Panc1 (cell line): ENCODE measurements at regions not wholly inside any gene's neighbourhood (a gene's known extent, or its start where the extent isn't known, plus 50 kb on each side); places are given as distances from the start of the nearest gene placed in this dataset.

Experiments used
- ATAC-seq: fragments of 200-7000 bp; cut with Tn5 transposase; 2 replicates; pipeline ENCODE4 v1.9.1; 2020; ENCODE audit warnings: mild to moderate bottlenecking, moderate library complexity
- BruUV-seq: library from RNA; stranded (reverse); fragments of 400-500 nt; replicated peaks from 2 replicates; lab custom pipeline; 2021; lab: Mats Ljungman, UMichigan
- CTCF ChIA-PET: fragments of 300-600 bp; sonication (Branson Sonifier 250); formaldehyde crosslinking; loops from one replicate; lab custom pipeline; 2022; ENCODE audit warnings: antibody characterized with exemption; lab: Charles Lee
- POLR2A ChIA-PET: fragments of 300-600 bp; sonication (Branson Sonifier 250); formaldehyde crosslinking; loops from one replicate; lab custom pipeline; 2022; ENCODE audit warnings: antibody characterized with exemption; lab: Charles Lee
- DNase-seq: peaks from one replicate; pipeline ENCODE4 v3.0.0-alpha.2; 2010; ENCODE audit warnings: low read depth, low spot score
- H3K27ac ChIP-seq: 2 replicates; pipeline ENCODE4 v1.5.1; 2011; ENCODE audit warnings: mild to moderate bottlenecking, low read length, inconsistent platforms
- H3K27me3 ChIP-seq: fragments of 200-500 bp; sonication (Bioruptor generic); 2 replicates; pipeline ENCODE4 v1.6.0; 2014; ENCODE audit warnings: low read length, inconsistent platforms; ENCODE audit not compliant: control insufficient read depth, insufficient read depth
- H3K36me3 ChIP-seq: fragments of 200-500 bp; sonication (Bioruptor generic); 2 replicates; pipeline ENCODE4 v1.5.1; 2014; ENCODE audit warnings: inconsistent platforms, mild to moderate bottlenecking, low read length, moderate library complexity; ENCODE audit not compliant: control insufficient read depth, insufficient read depth
- H3K4me1 ChIP-seq: 2 replicates; pipeline ENCODE4 v1.5.1; 2011; ENCODE audit warnings: inconsistent platforms, mild to moderate bottlenecking, low read length, moderate library complexity; ENCODE audit not compliant: control insufficient read depth, insufficient read depth
- H3K4me3 ChIP-seq, 2 experiments: 2 replicates each; pipeline ENCODE4 v1.5.1; 2011 to 2012; ENCODE audit warnings: low read depth in 2 of 2, low read length in 2 of 2, mild to moderate bottlenecking in 2 of 2, inconsistent platforms in 1 of 2, moderate library complexity in 1 of 2
- H3K9me3 ChIP-seq: fragments of 200-500 bp; sonication (Bioruptor generic); 2 replicates; pipeline ENCODE4 v1.5.1; 2014; ENCODE audit warnings: low read depth, mild to moderate bottlenecking, inconsistent platforms, low read length, moderate library complexity; ENCODE audit not compliant: control insufficient read depth, insufficient read depth
- CTCF ChIP-seq: fragments of 450-650 bp; IDR thresholded peaks from 2 replicates; pipeline ENCODE4 v1.5.1; 2017; ENCODE audit warnings: mild to moderate bottlenecking
- POLR2AphosphoS5 ChIP-seq: IDR thresholded peaks from 2 replicates; pipeline ENCODE4 v1.6.1; 2012; ENCODE audit warnings: mild to moderate bottlenecking, low read depth, low read length, moderate library complexity
- REST ChIP-seq, 2 experiments: IDR thresholded peaks; 2 replicates each; pipeline ENCODE4 v1.6.1; 2011 to 2012; ENCODE audit warnings: low read depth in 2 of 2, control low read depth in 1 of 2, low read length in 1 of 2, mild to moderate bottlenecking in 1 of 2, moderate library complexity in 1 of 2; ENCODE audit not compliant: insufficient read depth in 1 of 2
- SIN3A ChIP-seq: IDR thresholded peaks from 2 replicates; pipeline ENCODE4 v1.6.1; 2012; ENCODE audit warnings: low read depth, mild to moderate bottlenecking, low read length, moderate library complexity, borderline replicate concordance; ENCODE audit not compliant: insufficient read depth
- TCF7L2 ChIP-seq: IDR thresholded peaks from 2 replicates; pipeline ENCODE4 v1.6.1; 2011; ENCODE audit warnings: mild to moderate bottlenecking, low read depth, low read length, inconsistent platforms
- in situ Hi-C: cut with HindIII; loops from 2 replicates; pipeline ENCODE4 v1.10.0; 2016; ENCODE audit warnings: low sequenced_read_pairs, low pct_unique_long_range_greater_than_20kb
- intact Hi-C: fragments of 100-400 bp; cut with micrococcal nuclease; formaldehyde crosslinking; loops from one replicate; pipeline ENCODE4 v1.10.0; 2022; ENCODE audit not compliant: unreplicated experiment

- CTCF ChIA-PET = no interaction called here
- no peak for ATAC-seq
- H3K4me1 ChIP-seq = no peaks in the 10 kb centered on the region
- intact Hi-C loops (no loop called here), in situ Hi-C loops (no loop called here)
- no peaks in the 10 kb centered on the region for H3K36me3 ChIP-seq
- POLR2A ChIA-PET = no interaction called here
- no peak overlapping the region for H3K4me3 ChIP-seq
- no peak for DNase-seq
- no TSS peak for BruUV-seq
- no peaks in the 10 kb centered on the region for H3K27me3 ChIP-seq
- no peaks in the 10 kb centered on the region for H3K9me3 ChIP-seq
- TF ChIP-seq TCF7L2 (no peak), REST (IDR thresholded peaks at IDR 0.05; ENCODE audit: insufficient read depth in 1 of 2, low read depth in 2 of 2, low read length in 1 of 2) (no peak), POLR2AphosphoS5 (no peak), SIN3A (no peak), CTCF (no peak)
- H3K27ac ChIP-seq = no peak overlapping the region
These were observed 174.9 kb downstream of the PPP1R2C start for GRCh38 chrX:42603016-42603415.

- no peak for ATAC-seq
- ChIA-PET CTCF (no interaction called here), POLR2A (no interaction called here)
These were observed 175.4 kb downstream of the PPP1R2C start for GRCh38 chrX:42602566-42602965.

More at GRCh38 chrX:42602566-42602965, 175.4 kb downstream of the PPP1R2C start:
- in situ Hi-C loops = no loop called here
- H3K9me3 ChIP-seq = no peaks in the 10 kb centered on the region
- intact Hi-C loops = no loop called here
- no peak overlapping the region for H3K27ac ChIP-seq
- no peaks in the 10 kb centered on the region for H3K36me3 ChIP-seq
- no peak overlapping the region for H3K4me3 ChIP-seq
- TF ChIP-seq TCF7L2 (no peak), CTCF (no peak), POLR2AphosphoS5 (no peak), REST (IDR thresholded peaks at IDR 0.05; ENCODE audit: insufficient read depth in 1 of 2, low read depth in 2 of 2, low read length in 1 of 2) (no peak), SIN3A (no peak)
- DNase-seq = no peak
- no peaks in the 10 kb centered on the region for H3K4me1 ChIP-seq
- H3K27me3 ChIP-seq = no peaks in the 10 kb centered on the region
- no TSS peak for BruUV-seq
